GM12878 (cell line): ENCODE measurements at regions not wholly inside any gene's neighbourhood (a gene's known extent, or its start where the extent isn't known, plus 50 kb on each side); places are given as distances from the start of the nearest gene placed in this dataset.

Source experiments
- ATAC-seq: fragments of 200-7000 bp; cut with Tn5 transposase; 3 replicates; pipeline ENCODE4 v1.9.1; 2020; ENCODE audit warnings: mild to moderate bottlenecking, moderate library complexity
- BruUV-seq: library from RNA; stranded (reverse); fragments of 400-500 nt; replicated peaks from 2 replicates; lab custom pipeline; 2021; lab: Mats Ljungman, UMichigan
- CTCF ChIA-PET: fragments of 300-600 bp; sonication (Branson Sonifier 250); formaldehyde crosslinking; extraction: SDS; loops from one replicate; lab custom pipeline; 2021; ENCODE audit warnings: inconsistent platforms; lab: Yijun Ruan, JAX
- POLR2A ChIA-PET: fragments of 350-600 bp; formaldehyde crosslinking; extraction: SDS; loops from one replicate; lab custom pipeline; 2021; ENCODE audit warnings: inconsistent platforms; lab: Charles Lee
- RAD21 ChIA-PET: fragments of 300-600 bp; sonication (Branson Sonifier 250); formaldehyde crosslinking; loops from one replicate; lab custom pipeline; 2023; ENCODE audit warnings: antibody characterized with exemption; ENCODE audit not compliant: unreplicated experiment; lab: Charles Lee
- SMC1A ChIA-PET: fragments of 300-600 bp; sonication (Branson Sonifier 250); formaldehyde crosslinking; loops from one replicate; lab custom pipeline; 2023; ENCODE audit not compliant: unreplicated experiment, uncharacterized antibody; lab: Charles Lee
- DNase-seq: peaks from one replicate; pipeline ENCODE4 v3.0.0-alpha.2; 2011; ENCODE audit warnings: low read depth, low spot score
- FAIRE-seq: peaks from 3 replicates; lab custom pipeline; 2011; peaks lifted over from hg19 to GRCh38; lab: Jason Lieb, UNC
- H2AFZ ChIP-seq: 2 replicates; pipeline ENCODE4 v1.6.0; 2011; ENCODE audit warnings: low read depth, low read length, control low read depth; ENCODE audit not compliant: control insufficient read depth
- H3K27ac ChIP-seq: 2 replicates; pipeline ENCODE4 v1.5.1; 2011; ENCODE audit warnings: control low read depth; ENCODE audit not compliant: control insufficient read depth, insufficient read depth
- H3K27me3 ChIP-seq, 2 experiments: replicated peaks in 1 of 2; 2 replicates each; pipeline versions ENCODE4 v1.6.0 to v1.6.1; 2011; ENCODE audit warnings: low read length in 1 of 2; ENCODE audit not compliant: control insufficient read depth in 2 of 2, insufficient read depth in 2 of 2
- H3K36me3 ChIP-seq, 2 experiments: 2 replicates each; pipeline ENCODE4 v1.5.1; 2011; ENCODE audit warnings: low read length in 1 of 2; ENCODE audit not compliant: control insufficient read depth in 2 of 2, insufficient read depth in 2 of 2
- H3K4me1 ChIP-seq: 2 replicates; pipeline ENCODE4 v1.6.1; 2011; ENCODE audit warnings: mild to moderate bottlenecking, low read length, moderate library complexity, mixed read lengths; ENCODE audit not compliant: control insufficient read depth, insufficient read depth
- H3K4me2 ChIP-seq: 2 replicates; pipeline ENCODE4 v1.6.0; 2011; ENCODE audit warnings: control low read depth; ENCODE audit not compliant: control insufficient read depth, insufficient read depth
- H3K4me3 ChIP-seq: fragments of 200-600 bp; sonication (generic); 2 replicates; pipeline ENCODE4 v1.5.1; 2016
- H3K79me2 ChIP-seq: 2 replicates; pipeline ENCODE4 v1.6.0; 2011; ENCODE audit warnings: low read length; ENCODE audit not compliant: control insufficient read depth, insufficient read depth
- H3K9ac ChIP-seq: 2 replicates; pipeline ENCODE4 v1.8.0; 2011; ENCODE audit warnings: low read length, control low read depth, mixed read lengths; ENCODE audit not compliant: control insufficient read depth, insufficient read depth
- H3K9me3 ChIP-seq: replicated peaks from 3 replicates; pipeline ENCODE4 v1.5.1; 2011; ENCODE audit warnings: mild to moderate bottlenecking, low read length; ENCODE audit not compliant: control insufficient read depth, insufficient read depth
- H4K20me1 ChIP-seq: 2 replicates; pipeline ENCODE4 v1.6.0; 2011; ENCODE audit not compliant: control insufficient read depth, insufficient read depth
- ASH2L ChIP-seq: fragments of 300-600, 200-600 bp; sonication (generic); IDR thresholded peaks from 2 replicates; pipeline ENCODE4 v1.6.1; 2017; ENCODE audit warnings: low read depth, mild to moderate bottlenecking, borderline replicate concordance
- BCL11A ChIP-seq: IDR thresholded peaks from 2 replicates; pipeline ENCODE4 v1.6.1; 2011; ENCODE audit warnings: low read depth, low read length
- CUX1 ChIP-seq: IDR thresholded peaks from 2 replicates; pipeline ENCODE4 v1.6.1; 2012; ENCODE audit warnings: improper control_type of control experiment, low read depth, low read length; ENCODE audit not compliant: insufficient replicate concordance
- DPF2 ChIP-seq: fragments of 450-650 bp; IDR thresholded peaks from 2 replicates; pipeline ENCODE4 v1.6.1; 2017; ENCODE audit warnings: mild to moderate bottlenecking
- HDGF ChIP-seq: fragments of 450-650 bp; IDR thresholded peaks from 2 replicates; pipeline ENCODE4 v1.6.1; 2016; ENCODE audit warnings: antibody characterized with exemption
- KDM1A ChIP-seq: fragments of 200-600 bp; sonication (generic); IDR thresholded peaks from 2 replicates; pipeline ENCODE4 v1.6.1; 2016; ENCODE audit warnings: borderline replicate concordance
- KLF5 ChIP-seq: fragments of 450-650 bp; IDR thresholded peaks from 2 replicates; pipeline ENCODE4 v1.6.1; 2014; ENCODE audit warnings: mild to moderate bottlenecking; ENCODE audit not compliant: partially characterized antibody
- MTA2 ChIP-seq: fragments of 450-650 bp; IDR thresholded peaks from 2 replicates; pipeline ENCODE4 v1.6.1; 2016; ENCODE audit warnings: low read depth, mild to moderate bottlenecking, moderate library complexity
- NFIC ChIP-seq: IDR thresholded peaks from 2 replicates; pipeline ENCODE4 v1.6.1; 2012; ENCODE audit warnings: low read depth, mild to moderate bottlenecking, inconsistent platforms, low read length, moderate library complexity
- NR2F1 ChIP-seq: fragments of 450-650 bp; conservative IDR thresholded peaks from 2 replicates; pipeline ENCODE4 v1.6.1; 2017; ENCODE audit warnings: mild to moderate bottlenecking
- POLR2AphosphoS5 ChIP-seq: IDR thresholded peaks from 2 replicates; pipeline ENCODE4 v1.6.1; 2011; ENCODE audit warnings: mild to moderate bottlenecking, low read length, inconsistent platforms
- RELB ChIP-seq: fragments of 450-650 bp; IDR thresholded peaks from 2 replicates; pipeline ENCODE4 v1.6.1; 2017; ENCODE audit warnings: low read depth, mild to moderate bottlenecking, moderate library complexity
- SMAD5 ChIP-seq: IDR thresholded peaks from 2 replicates; pipeline ENCODE4 v1.6.1; 2016; ENCODE audit warnings: antibody characterized with exemption, low read depth
- SRF ChIP-seq, 2 experiments: IDR thresholded peaks; 2 replicates each; pipeline ENCODE4 v1.6.1; 2011; ENCODE audit warnings: low read depth in 2 of 2, low read length in 2 of 2, mild to moderate bottlenecking in 1 of 2, moderate library complexity in 1 of 2
- TCF12 ChIP-seq: IDR thresholded peaks from 2 replicates; pipeline ENCODE4 v1.6.1; 2011; ENCODE audit warnings: low read depth, mild to moderate bottlenecking, low read length
- TCF7 ChIP-seq: IDR thresholded peaks from 2 replicates; pipeline ENCODE4 v1.6.1; 2014; ENCODE audit warnings: antibody characterized with exemption, borderline replicate concordance
- ZNF622 ChIP-seq: fragments of 450-650 bp; IDR thresholded peaks from 2 replicates; pipeline ENCODE4 v1.6.1; 2017; ENCODE audit warnings: mild to moderate bottlenecking, inconsistent platforms
- ZSCAN29 ChIP-seq: fragments of 450-650 bp; IDR thresholded peaks from 2 replicates; pipeline ENCODE4 v1.6.1; 2017; ENCODE audit warnings: mild to moderate bottlenecking, moderate library complexity
- WGBS: methylation state at CpG from one replicate; pipeline ENCODE4 v1.1.6; 2016; ENCODE audit warnings: low lambda C conversion rate; ENCODE audit not compliant: insufficient replicate concordance, insufficient coverage; ENCODE audit errors: missing lambda C conversion rate; 5-methylcytosine and 5-hydroxymethylcytosine counted together
- in situ Hi-C: fragments of 300-500 bp; cut with MboI; formaldehyde crosslinking; loops from 9 replicates; pipeline ENCODE4 v1.14.3; 2018; ENCODE audit warnings: mixed read lengths
- intact Hi-C: fragments of 100-400 bp; cut with micrococcal nuclease; formaldehyde crosslinking; loops from one replicate; pipeline ENCODE4 v1.14.2; 2022; ENCODE audit not compliant: unreplicated experiment
- TF ChIP-seq, protein P1 (sequence below): IDR thresholded peaks from 2 replicates; pipeline ENCODE4 v1.6.1; 2012; ENCODE audit warnings: low read depth, low read length, improper control_type of control experiment

- TF ChIP-seq, protein P1, sequence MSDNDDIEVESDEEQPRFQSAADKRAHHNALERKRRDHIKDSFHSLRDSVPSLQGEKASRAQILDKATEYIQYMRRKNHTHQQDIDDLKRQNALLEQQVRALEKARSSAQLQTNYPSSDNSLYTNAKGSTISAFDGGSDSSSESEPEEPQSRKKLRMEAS: no peak
- TF ChIP-seq SMAD5: no peak
- no peak for TF ChIP-seq ZSCAN29
- no peak for TF ChIP-seq TCF7
- no peak for TF ChIP-seq TCF12
- no peak for TF ChIP-seq POLR2AphosphoS5
- TF ChIP-seq NFIC: no peak
- no peak for TF ChIP-seq DPF2
- TF ChIP-seq MTA2: no peak
Measured at GRCh38 chr6:7047128-7047527, 60.6 kb upstream of the RREB1 start (continued).

DNA sequence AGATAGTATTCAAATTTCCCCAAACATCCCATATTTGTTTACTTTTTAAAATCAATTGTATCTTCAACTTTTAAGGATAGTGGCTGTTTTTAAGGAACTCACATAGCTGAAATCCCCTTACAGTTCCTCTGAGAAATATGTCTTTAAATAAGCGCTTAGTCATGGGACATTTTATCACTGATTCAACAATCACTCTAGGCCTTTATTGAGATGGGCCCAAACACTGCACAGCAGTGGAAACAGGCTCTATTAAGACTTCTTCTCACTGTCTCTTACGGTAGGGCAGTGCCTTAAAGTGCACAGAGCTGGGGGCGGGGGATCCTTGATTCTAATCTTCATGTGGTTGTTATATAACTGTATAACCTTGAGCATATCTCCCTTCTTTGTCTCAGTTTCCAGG lies 59.8 kb upstream of the RREB1 start:
- ChIA-PET POLR2A (no interaction called here), RAD21 (interaction anchor here (1.0 to 1.4 kb wide), 2 partner anchors 12 to 39 kb away, joined by 4 read pairs; no protein-coding TSS in a partner anchor), CTCF (interaction anchor here (0.6 to 1.8 kb wide), 4 partner anchors 12 to 289 kb away, joined by 4 to 7 read pairs (median 5); no protein-coding TSS in a partner anchor), SMC1A (interaction anchor here (1.0 to 2.1 kb wide), 3 partner anchors 39 to 149 kb away, joined by 3 to 8 read pairs (median 3); no protein-coding TSS in a partner anchor)
- DNase-seq (no peak), ATAC-seq (no peak), FAIRE-seq (no peak)
- H2AFZ ChIP-seq: no peak overlapping the region
- H4K20me1 ChIP-seq: no peaks in the 10 kb centered on the region
- no peaks in the 10 kb centered on the region for H3K79me2 ChIP-seq
- peaks cover 5% of the 10 kb centered on the region for H3K4me1 ChIP-seq
- no peak overlapping the region for H3K27ac ChIP-seq
- H3K9me3 ChIP-seq: no peaks in the 10 kb centered on the region
- WGBS: 97% methylated on average over 3 of the region's 3 CpGs
- in situ Hi-C loops (no loop called here), intact Hi-C loops (no loop called here)
- peaks cover 0 to 5% of the 10 kb centered on the region in 2 experiments; a peak in 3 of 4 replicates for H3K27me3 ChIP-seq
- no peak overlapping the region for H3K9ac ChIP-seq
- TF ChIP-seq SRF (IDR thresholded peaks at IDR 0.05; ENCODE audit: low read depth in 2 of 2, low read length in 2 of 2): no peak
- no peak for TF ChIP-seq SMAD5
- TF ChIP-seq HDGF: no peak
- TF ChIP-seq KDM1A: no peak
- no peak for TF ChIP-seq ASH2L
- TF ChIP-seq BCL11A: no peak
- no peak for TF ChIP-seq CUX1
- no peak for TF ChIP-seq NR2F1
- TF ChIP-seq KLF5: no peak
- TF ChIP-seq RELB: no peak
- TF ChIP-seq ZNF622: no peak
- H3K4me3 ChIP-seq: no peak overlapping the region
- no peaks in the 10 kb centered on the region for H3K36me3 ChIP-seq
- H3K4me2 ChIP-seq: no peak overlapping the region
- BruUV-seq: no TSS peak
